Activated CD8-positive, alpha-beta T cell treated with anti-CD3 and anti-CD28 coated beads for 36 hours (primary cell): ENCODE measurements at regions not wholly inside any gene's neighbourhood (a gene's known extent, or its start where the extent isn't known, plus 50 kb on each side); places are given as distances from the start of the nearest gene placed in this dataset.
"Not testable (repeated sequence)": the region's sequence is repeated elsewhere in the genome, so short reads cannot be mapped to it uniquely, and the experiment has no call there.

ENCODE experiments used
- ATAC-seq: fragments of 200-7000 bp; cut with Tn5 transposase; one replicate; pipeline ENCODE4 v1.10.0; 2021; ENCODE audit warnings: mild to moderate bottlenecking, moderate library complexity
- CTCF ChIA-PET: fragments of 350-600 bp; sonication (Branson Sonifier 250); formaldehyde crosslinking; loops from one replicate; lab custom pipeline; 2021; ENCODE audit warnings: antibody characterized with exemption; lab: Charles Lee
- POLR2A ChIA-PET: fragments of 350-600 bp; sonication (Branson Sonifier 250); formaldehyde crosslinking; loops from one replicate; lab custom pipeline; 2021; ENCODE audit warnings: antibody characterized with exemption; lab: Charles Lee
- DNase-seq: peaks from one replicate; pipeline ENCODE4 v3.0.0-alpha.2; 2020
- H3K27ac Mint-ChIP-seq: one replicate; pipeline ENCODE4 v1.8.0; 2021; ENCODE audit warnings: mild to moderate bottlenecking, mixed read lengths
- H3K27me3 Mint-ChIP-seq: one replicate; pipeline ENCODE4 v1.8.0; 2021; ENCODE audit warnings: mixed read lengths
- H3K36me3 Mint-ChIP-seq: one replicate; pipeline ENCODE4 v1.8.0; 2021; ENCODE audit warnings: low read depth, mixed read lengths
- H3K4me1 Mint-ChIP-seq: one replicate; pipeline ENCODE4 v1.8.0; 2021; ENCODE audit warnings: low read depth, mixed read lengths
- H3K4me3 Mint-ChIP-seq: one replicate; pipeline ENCODE4 v1.8.0; 2021; ENCODE audit warnings: mild to moderate bottlenecking, moderate library complexity, mixed read lengths
- H3K9me3 Mint-ChIP-seq: one replicate; pipeline ENCODE4 v1.8.0; 2021; ENCODE audit warnings: mixed read lengths
- intact Hi-C: fragments of 100-400 bp; cut with micrococcal nuclease; formaldehyde crosslinking; loops from one replicate; pipeline ENCODE4 v1.10.0; 2022
- TF ChIP-seq, protein P1 (sequence below): fragments of 200-600 bp; IDR thresholded peaks from one replicate; pipeline ENCODE4 v1.8.0; 2022; ENCODE audit warnings: antibody characterized with exemption, mild to moderate bottlenecking

DNA sequence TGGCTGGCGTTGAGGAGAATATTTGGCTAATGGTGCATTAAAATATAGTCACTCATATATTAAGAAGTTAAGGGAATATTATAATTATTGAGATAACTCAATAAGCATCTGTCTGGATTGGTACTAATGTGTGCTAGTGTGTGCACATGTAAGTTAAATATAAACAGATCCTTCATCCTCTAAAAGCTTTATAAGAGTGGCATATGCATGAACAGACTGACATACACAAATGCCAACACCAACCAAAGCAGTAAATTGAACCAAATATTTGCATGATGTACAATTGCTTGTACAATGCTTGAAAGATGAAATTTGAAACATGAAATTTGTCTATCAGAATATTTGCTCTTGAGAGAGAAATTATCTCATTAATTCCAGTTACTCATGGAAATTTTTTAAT lies 344.9 kb downstream of the ADGRL2 start:
- DNase-seq (no peak), ATAC-seq (no peak)
- Mint-ChIP-seq H3K27me3 (peaks cover 4% of the 10 kb centered on the region), H3K36me3 (no peaks in the 10 kb centered on the region), H3K27ac (no peak overlapping the region), H3K4me1 (no peaks in the 10 kb centered on the region), H3K4me3 (no peak overlapping the region), H3K9me3 (peaks cover 2% of the 10 kb centered on the region)
- CTCF ChIA-PET = no interaction called here
- intact Hi-C loops = no loop called here
- TF ChIP-seq, protein P1, sequence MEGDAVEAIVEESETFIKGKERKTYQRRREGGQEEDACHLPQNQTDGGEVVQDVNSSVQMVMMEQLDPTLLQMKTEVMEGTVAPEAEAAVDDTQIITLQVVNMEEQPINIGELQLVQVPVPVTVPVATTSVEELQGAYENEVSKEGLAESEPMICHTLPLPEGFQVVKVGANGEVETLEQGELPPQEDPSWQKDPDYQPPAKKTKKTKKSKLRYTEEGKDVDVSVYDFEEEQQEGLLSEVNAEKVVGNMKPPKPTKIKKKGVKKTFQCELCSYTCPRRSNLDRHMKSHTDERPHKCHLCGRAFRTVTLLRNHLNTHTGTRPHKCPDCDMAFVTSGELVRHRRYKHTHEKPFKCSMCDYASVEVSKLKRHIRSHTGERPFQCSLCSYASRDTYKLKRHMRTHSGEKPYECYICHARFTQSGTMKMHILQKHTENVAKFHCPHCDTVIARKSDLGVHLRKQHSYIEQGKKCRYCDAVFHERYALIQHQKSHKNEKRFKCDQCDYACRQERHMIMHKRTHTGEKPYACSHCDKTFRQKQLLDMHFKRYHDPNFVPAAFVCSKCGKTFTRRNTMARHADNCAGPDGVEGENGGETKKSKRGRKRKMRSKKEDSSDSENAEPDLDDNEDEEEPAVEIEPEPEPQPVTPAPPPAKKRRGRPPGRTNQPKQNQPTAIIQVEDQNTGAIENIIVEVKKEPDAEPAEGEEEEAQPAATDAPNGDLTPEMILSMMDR = no peak
- POLR2A ChIA-PET = no interaction called here

DNA sequence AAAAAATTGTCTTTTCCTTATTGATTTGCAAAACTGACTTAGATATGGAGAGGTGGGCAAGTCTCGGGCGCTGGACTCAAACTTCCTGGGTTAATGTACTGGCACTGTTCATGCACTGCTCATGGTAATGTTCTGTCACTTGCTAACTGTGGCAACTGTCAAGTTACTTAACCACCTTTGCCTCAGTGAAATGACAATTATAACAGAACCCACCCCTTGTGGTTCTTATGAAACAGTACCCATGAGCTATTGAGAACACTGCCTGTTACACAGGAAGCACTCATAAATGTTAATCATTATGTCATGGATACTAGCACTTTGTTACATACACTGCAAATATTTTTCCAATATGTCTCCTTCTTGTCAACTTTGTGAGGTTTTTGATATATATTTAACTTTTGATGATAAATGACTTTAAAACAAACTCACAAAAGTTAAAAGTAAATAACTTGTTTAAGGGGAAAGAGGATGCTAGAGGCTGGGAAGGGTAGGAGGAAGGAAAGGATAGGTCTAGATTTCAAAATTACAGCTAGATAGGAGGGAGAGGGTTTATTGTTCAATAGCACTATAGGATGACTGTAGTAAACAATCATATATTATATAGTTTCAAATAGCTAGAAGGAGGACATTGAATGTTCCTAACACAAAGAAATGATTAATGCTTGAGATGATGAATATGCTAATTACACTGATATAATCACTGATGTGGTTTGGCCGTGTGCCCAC lies 342.5 kb downstream of the ADGRL2 start:
- TF ChIP-seq, protein P1 = no peak
- H3K27me3 Mint-ChIP-seq = peaks cover 2% of the 10 kb centered on the region
- H3K36me3 Mint-ChIP-seq = no peaks in the 10 kb centered on the region
- no peak overlapping the region for H3K4me3 Mint-ChIP-seq
- peaks cover 2% of the 10 kb centered on the region for H3K9me3 Mint-ChIP-seq
- ChIA-PET CTCF (no interaction called here), POLR2A (no interaction called here)
- no peaks in the 10 kb centered on the region for H3K4me1 Mint-ChIP-seq
- no peak for ATAC-seq
- intact Hi-C loops = no loop called here
- DNase-seq = no peak
- H3K27ac Mint-ChIP-seq = no peak overlapping the region

DNA sequence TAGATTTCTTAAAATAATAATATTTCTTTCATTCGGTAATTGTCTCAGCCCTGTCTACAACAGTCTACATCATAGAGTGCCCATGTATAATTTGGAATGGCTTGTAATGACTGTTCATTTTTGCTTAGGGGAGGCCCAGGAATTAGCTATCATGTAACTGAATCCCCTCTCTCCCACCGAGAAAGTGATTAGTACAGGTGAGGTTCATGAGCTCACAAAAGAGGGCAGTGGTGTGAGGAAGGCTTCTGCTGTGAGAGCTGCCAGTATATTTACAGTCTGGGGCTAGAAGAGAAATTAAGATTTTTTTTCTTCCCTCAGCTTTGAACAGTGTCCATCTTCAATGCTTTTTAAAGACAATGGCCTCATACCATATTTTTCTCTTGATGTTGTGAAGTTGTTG lies 340.7 kb downstream of the ADGRL2 start:
- H3K27me3 Mint-ChIP-seq = peaks cover 2% of the 10 kb centered on the region
- DNase-seq (no peak), ATAC-seq (no peak)
- peaks cover 2% of the 10 kb centered on the region for H3K9me3 Mint-ChIP-seq
- POLR2A ChIA-PET = no interaction called here
- H3K36me3 Mint-ChIP-seq = no peaks in the 10 kb centered on the region
- CTCF ChIA-PET = no interaction called here
- intact Hi-C loops = no loop called here
- no peak overlapping the region for H3K27ac Mint-ChIP-seq
- TF ChIP-seq, protein P1 = no peak
- no peaks in the 10 kb centered on the region for H3K4me1 Mint-ChIP-seq
- H3K4me3 Mint-ChIP-seq = no peak overlapping the region

DNA sequence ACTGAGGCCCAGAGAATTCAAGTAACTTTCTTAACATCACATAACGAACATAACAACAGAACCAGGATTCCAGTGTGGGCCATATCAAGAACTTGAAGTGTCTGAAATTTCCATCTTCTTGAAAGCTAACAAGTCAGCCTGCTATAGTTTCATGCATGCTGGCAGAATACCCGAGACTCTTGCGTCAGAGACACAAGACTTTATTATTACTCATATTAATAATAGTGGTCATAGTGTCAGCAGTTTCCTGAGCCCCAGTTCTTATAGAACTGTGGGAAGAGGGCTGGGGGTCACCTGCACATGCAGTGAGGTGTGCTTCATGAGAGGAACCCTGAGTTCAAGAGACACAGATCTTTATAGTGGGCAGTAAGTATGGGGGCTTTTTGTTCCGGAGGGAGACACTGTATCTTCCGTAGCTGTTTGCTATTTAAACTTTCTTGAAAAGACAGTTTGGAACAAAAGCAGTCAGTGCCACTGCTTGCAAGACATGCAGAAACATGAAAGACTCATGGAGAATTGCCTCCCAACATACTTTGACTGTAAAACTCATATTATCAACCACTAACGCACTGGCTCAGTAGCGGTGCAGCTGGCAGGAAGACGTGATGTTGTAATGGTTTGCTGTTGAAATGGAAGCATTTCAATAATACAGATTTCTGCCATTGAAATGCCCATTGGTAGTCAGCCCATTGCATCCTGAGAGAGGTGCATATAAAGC lies 339.2 kb downstream of the ADGRL2 start:
- H3K36me3 Mint-ChIP-seq = no peaks in the 10 kb centered on the region
- ChIA-PET CTCF (no interaction called here), POLR2A (no interaction called here)
- TF ChIP-seq, protein P1 = no peak
- H3K9me3 Mint-ChIP-seq = peaks cover 2% of the 10 kb centered on the region
- H3K27me3 Mint-ChIP-seq = peaks cover 2% of the 10 kb centered on the region
- ATAC-seq (no peak), DNase-seq (no peak)
- no peaks in the 10 kb centered on the region for H3K4me1 Mint-ChIP-seq
- H3K27ac Mint-ChIP-seq = no peak overlapping the region
- intact Hi-C loops = no loop called here
- no peak overlapping the region for H3K4me3 Mint-ChIP-seq

DNA sequence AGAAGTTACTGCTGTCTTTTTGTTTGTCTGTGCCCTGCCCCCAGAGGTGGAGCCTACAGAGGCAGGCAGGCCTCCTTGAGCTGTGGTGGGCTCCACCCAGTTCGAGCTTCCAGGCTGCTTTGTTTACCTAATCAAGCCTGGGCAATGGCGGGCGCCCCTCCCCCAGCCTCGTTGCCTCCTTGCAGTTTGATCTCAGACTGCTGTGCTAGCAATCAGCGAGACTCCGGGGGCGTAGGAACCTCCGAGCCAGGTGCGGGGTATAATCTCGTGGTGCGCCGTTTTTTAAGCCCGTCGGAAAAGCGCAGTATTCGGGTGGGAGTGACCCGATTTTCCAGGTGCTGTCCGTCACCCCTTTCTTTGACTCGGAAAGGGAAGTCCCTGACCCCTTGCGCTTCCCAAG lies 335.6 kb downstream of the ADGRL2 start:
- H3K36me3 Mint-ChIP-seq, H3K27me3 Mint-ChIP-seq, ATAC-seq, H3K4me1 Mint-ChIP-seq, H3K9me3 Mint-ChIP-seq, H3K4me3 Mint-ChIP-seq, intact Hi-C loops, H3K27ac Mint-ChIP-seq, POLR2A ChIA-PET, CTCF ChIA-PET, DNase-seq: not testable (repeated sequence)
